A549 (cell line): ENCODE measurements at regions not wholly inside any gene's neighbourhood (a gene's known extent, or its start where the extent isn't known, plus 50 kb on each side); places are given as distances from the start of the nearest gene placed in this dataset.

Experiments
- ATAC-seq, 2 experiments: fragments of 200-7000 bp in 1 of 2; fragments of >200 bp in 1 of 2; cut with Nextera tagmentation in 1 of 2; cut with Tn5 transposase in 1 of 2; 3 replicates each; pipeline versions ENCODE4 v1.8.0 to v1.9.1; 2018 to 2020; ENCODE audit warnings: mild to moderate bottlenecking in 1 of 2, moderate library complexity in 1 of 2
- CTCF ChIA-PET: fragments of 300-600 bp; sonication (Branson Sonifier 250); formaldehyde crosslinking; extraction: SDS; loops from one replicate; lab custom pipeline; 2021; ENCODE audit warnings: antibody characterized with exemption, inconsistent platforms; lab: Yijun Ruan, JAX
- POLR2A ChIA-PET: fragments of 350-600 bp; formaldehyde crosslinking; extraction: SDS; loops from one replicate; lab custom pipeline; 2021; ENCODE audit warnings: antibody characterized with exemption, inconsistent platforms; lab: Yijun Ruan, JAX
- DNase-seq, 2 experiments: peaks; one replicate each; pipeline versions ENCODE4 v3.0.0 to v3.0.0-alpha.2; 2011 to 2016; ENCODE audit warnings: low read depth in 1 of 2, low spot score in 1 of 2
- FAIRE-seq: peaks from 2 replicates; lab custom pipeline; 2011; peaks lifted over from hg19 to GRCh38; lab: Jason Lieb, UNC
- H3K27ac ChIP-seq, 2 experiments: fragments of >200 bp; sonication (Bioruptor Twin); formaldehyde crosslinking; 3 replicates each; pipeline ENCODE4 v1.5.1; 2016 to 2017
- H3K4me1 ChIP-seq: fragments of >200 bp; sonication (Bioruptor Twin); formaldehyde crosslinking; 3 replicates; pipeline ENCODE4 v1.6.1; 2016
- H3K4me2 ChIP-seq: fragments of >200 bp; sonication (Bioruptor Twin); formaldehyde crosslinking; 3 replicates; pipeline ENCODE4 v1.6.1; 2016
- H3K4me3 ChIP-seq: fragments of >200 bp; sonication (Bioruptor Twin); formaldehyde crosslinking; 3 replicates; pipeline ENCODE4 v1.5.1; 2016
- H3K9me3 ChIP-seq: fragments of >200 bp; sonication (Bioruptor Twin); formaldehyde crosslinking; 3 replicates; pipeline ENCODE4 v1.6.1; 2016
- BHLHE40 ChIP-seq: IDR thresholded peaks from 2 replicates; pipeline ENCODE4 v1.6.1; 2012; ENCODE audit warnings: low read depth, low read length, inconsistent platforms
- CBX8 ChIP-seq: fragments of 200-600 bp; sonication (generic); IDR thresholded peaks from 2 replicates; pipeline ENCODE4 v1.6.1; 2016
- CHD4 ChIP-seq: fragments of 200-600 bp; sonication (generic); IDR thresholded peaks from 2 replicates; pipeline ENCODE4 v1.6.1; 2016; ENCODE audit warnings: antibody characterized with exemption, mild to moderate bottlenecking, borderline replicate concordance
- EHF ChIP-seq: fragments of 250-450 bp; sonication (Bioruptor Pico); IDR thresholded peaks from 2 replicates; pipeline ENCODE4 v1.5.0; 2020; ENCODE audit warnings: mild to moderate bottlenecking
- EHMT2 ChIP-seq: fragments of 200-600 bp; sonication (generic); IDR thresholded peaks from 2 replicates; pipeline ENCODE4 v1.6.1; 2016; ENCODE audit warnings: antibody characterized with exemption, low read depth, mild to moderate bottlenecking, moderate library complexity
- ESRRA ChIP-seq: fragments of 150-350 bp; IDR thresholded peaks from 2 replicates; pipeline ENCODE4 v1.6.1; 2014; ENCODE audit warnings: mild to moderate bottlenecking, low read length, borderline replicate concordance
- FOSL2 ChIP-seq, 2 experiments: fragments of 450-650 bp in 1 of 2; fragments of >200 bp in 1 of 2; sonication (Bioruptor Twin) in 1 of 2; formaldehyde crosslinking; IDR thresholded peaks; 2 replicates each; pipeline versions ENCODE4 v1.5.0 to v1.6.1; 2016 to 2020; ENCODE audit warnings: mild to moderate bottlenecking in 1 of 2, moderate library complexity in 1 of 2
- FOXS1 ChIP-seq: fragments of 250-450 bp; sonication (Bioruptor Pico); IDR thresholded peaks from 2 replicates; pipeline ENCODE4 v1.5.0; 2020; ENCODE audit warnings: mild to moderate bottlenecking, moderate library complexity
- HES2 ChIP-seq: fragments of >200 bp; sonication (Bioruptor Twin); formaldehyde crosslinking; IDR thresholded peaks from 2 replicates; pipeline ENCODE4 v1.6.1; 2016
- MAZ ChIP-seq: fragments of 150-350 bp; IDR thresholded peaks from 2 replicates; pipeline ENCODE4 v1.6.1; 2014; ENCODE audit warnings: antibody characterized with exemption, low read depth, low read length, borderline replicate concordance
- MYC ChIP-seq: IDR thresholded peaks from 2 replicates; pipeline ENCODE4 v1.6.1; 2012; ENCODE audit warnings: mild to moderate bottlenecking, inconsistent platforms, low read length, improper control_type of control experiment, borderline replicate concordance
- PBX3 ChIP-seq: IDR thresholded peaks from 2 replicates; pipeline ENCODE4 v1.6.1; 2012
- POLR2A ChIP-seq: IDR thresholded peaks from 2 replicates; pipeline ENCODE4 v1.6.1; 2012; ENCODE audit warnings: mild to moderate bottlenecking, low read length
- POLR2AphosphoS2 ChIP-seq: conservative IDR thresholded peaks from 2 replicates; pipeline ENCODE4 v1.6.1; 2012; ENCODE audit warnings: low read length, improper control_type of control experiment, inconsistent platforms
- RAD21 ChIP-seq, 2 experiments: fragments of >200 bp in 1 of 2; sonication (Bioruptor Twin) in 1 of 2; formaldehyde crosslinking in 1 of 2; IDR thresholded peaks in 1 of 2; conservative IDR thresholded peaks in 1 of 2; 2 replicates in 1 of 2; 3 replicates in 1 of 2; pipeline ENCODE4 v1.6.1; 2012 to 2018; ENCODE audit warnings: inconsistent platforms in 1 of 2
- RARB ChIP-seq: fragments of 250-450 bp; sonication (Bioruptor Pico); IDR thresholded peaks from 2 replicates; pipeline ENCODE4 v1.8.0; 2021; ENCODE audit warnings: mild to moderate bottlenecking, moderate library complexity
- REST ChIP-seq: fragments of 200-600 bp; sonication (generic); IDR thresholded peaks from 2 replicates; pipeline ENCODE4 v1.6.1; 2016; ENCODE audit warnings: antibody characterized with exemption, mild to moderate bottlenecking, moderate library complexity
- SREBF2 ChIP-seq: fragments of 450-650 bp; IDR thresholded peaks from 2 replicates; pipeline ENCODE4 v1.6.1; 2014; ENCODE audit warnings: mild to moderate bottlenecking, moderate library complexity
- ZC3H11A ChIP-seq: fragments of 450-650 bp; IDR thresholded peaks from 2 replicates; pipeline ENCODE4 v1.6.1; 2014; ENCODE audit warnings: antibody characterized with exemption, mild to moderate bottlenecking
- ZFP36 ChIP-seq: fragments of 450-650 bp; IDR thresholded peaks from 2 replicates; pipeline ENCODE4 v1.6.1; 2014; ENCODE audit warnings: borderline replicate concordance; ENCODE audit not compliant: partially characterized antibody
- ZSCAN20 ChIP-seq: fragments of 250-450 bp; sonication (Bioruptor Pico); IDR thresholded peaks from 2 replicates; pipeline ENCODE4 v1.8.0; 2022; ENCODE audit warnings: mild to moderate bottlenecking, moderate library complexity
- WGBS: methylation state at CpG from one replicate; pipeline ENCODE4 v1.1.6; 2017; ENCODE audit errors: missing lambda C conversion rate; 5-methylcytosine and 5-hydroxymethylcytosine counted together
- TF ChIP-seq, protein P1 (sequence below): IDR thresholded peaks from 2 replicates; pipeline ENCODE4 v1.6.1; 2012; ENCODE audit warnings: low read depth, borderline replicate concordance
- TF ChIP-seq, protein P2 (sequence below): fragments of 150-350 bp; IDR thresholded peaks from 2 replicates; pipeline ENCODE4 v1.6.1; 2014; ENCODE audit warnings: low read depth, mild to moderate bottlenecking, low read length
- TF ChIP-seq, protein P3 (sequence below): fragments of 250-450 bp; sonication (Bioruptor Pico); IDR thresholded peaks from 2 replicates; pipeline ENCODE4 v1.5.0; 2021; ENCODE audit warnings: mild to moderate bottlenecking, moderate library complexity, borderline replicate concordance
- TF ChIP-seq, protein P4 (sequence below): IDR thresholded peaks from 2 replicates; pipeline ENCODE4 v1.6.1; 2012

- TF ChIP-seq FOSL2 (IDR thresholded peaks at IDR 0.05) (no peak), FOSL2 (CRISPR knock-in tag; IDR thresholded peaks at IDR 0.05) (no peak), REST (no peak), RARB (CRISPR knock-in tag) (no peak), EHMT2 (no peak), ZC3H11A (no peak), MAZ (no peak), MYC (no peak), ESRRA (no peak), POLR2AphosphoS2 (no peak), SREBF2 (no peak), EHF (no peak), CBX8 (no peak)
- TF ChIP-seq, protein P1, sequence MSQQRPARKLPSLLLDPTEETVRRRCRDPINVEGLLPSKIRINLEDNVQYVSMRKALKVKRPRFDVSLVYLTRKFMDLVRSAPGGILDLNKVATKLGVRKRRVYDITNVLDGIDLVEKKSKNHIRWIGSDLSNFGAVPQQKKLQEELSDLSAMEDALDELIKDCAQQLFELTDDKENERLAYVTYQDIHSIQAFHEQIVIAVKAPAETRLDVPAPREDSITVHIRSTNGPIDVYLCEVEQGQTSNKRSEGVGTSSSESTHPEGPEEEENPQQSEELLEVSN: no peak
- TF ChIP-seq, protein P2, sequence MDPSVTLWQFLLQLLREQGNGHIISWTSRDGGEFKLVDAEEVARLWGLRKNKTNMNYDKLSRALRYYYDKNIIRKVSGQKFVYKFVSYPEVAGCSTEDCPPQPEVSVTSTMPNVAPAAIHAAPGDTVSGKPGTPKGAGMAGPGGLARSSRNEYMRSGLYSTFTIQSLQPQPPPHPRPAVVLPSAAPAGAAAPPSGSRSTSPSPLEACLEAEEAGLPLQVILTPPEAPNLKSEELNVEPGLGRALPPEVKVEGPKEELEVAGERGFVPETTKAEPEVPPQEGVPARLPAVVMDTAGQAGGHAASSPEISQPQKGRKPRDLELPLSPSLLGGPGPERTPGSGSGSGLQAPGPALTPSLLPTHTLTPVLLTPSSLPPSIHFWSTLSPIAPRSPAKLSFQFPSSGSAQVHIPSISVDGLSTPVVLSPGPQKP: no peak
- TF ChIP-seq, protein P3, sequence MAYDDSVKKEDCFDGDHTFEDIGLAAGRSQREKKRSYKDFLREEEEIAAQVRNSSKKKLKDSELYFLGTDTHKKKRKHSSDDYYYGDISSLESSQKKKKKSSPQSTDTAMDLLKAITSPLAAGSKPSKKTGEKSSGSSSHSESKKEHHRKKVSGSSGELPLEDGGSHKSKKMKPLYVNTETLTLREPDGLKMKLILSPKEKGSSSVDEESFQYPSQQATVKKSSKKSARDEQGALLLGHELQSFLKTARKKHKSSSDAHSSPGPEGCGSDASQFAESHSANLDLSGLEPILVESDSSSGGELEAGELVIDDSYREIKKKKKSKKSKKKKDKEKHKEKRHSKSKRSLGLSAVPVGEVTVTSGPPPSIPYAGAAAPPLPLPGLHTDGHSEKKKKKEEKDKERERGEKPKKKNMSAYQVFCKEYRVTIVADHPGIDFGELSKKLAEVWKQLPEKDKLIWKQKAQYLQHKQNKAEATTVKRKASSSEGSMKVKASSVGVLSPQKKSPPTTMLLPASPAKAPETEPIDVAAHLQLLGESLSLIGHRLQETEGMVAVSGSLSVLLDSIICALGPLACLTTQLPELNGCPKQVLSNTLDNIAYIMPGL (CRISPR knock-in tag): no peak
- ATAC-seq (no peak), DNase-seq (no peak), FAIRE-seq (no peak)
- Histone ChIP-seq H3K9me3 (no peaks in the 10 kb centered on the region), H3K27ac (no peak overlapping the region), H3K4me2 (no peak overlapping the region), H3K4me1 (no peaks in the 10 kb centered on the region), H3K4me3 (no peak overlapping the region)
- WGBS: 44% methylated on average over 4 of the region's 5 CpGs
- POLR2A ChIA-PET: no interaction called here
- CTCF ChIA-PET: no interaction called here
These were observed 2252.9 kb upstream of the AGA start for GRCh38 chr4:179695175-179695574.

DNA sequence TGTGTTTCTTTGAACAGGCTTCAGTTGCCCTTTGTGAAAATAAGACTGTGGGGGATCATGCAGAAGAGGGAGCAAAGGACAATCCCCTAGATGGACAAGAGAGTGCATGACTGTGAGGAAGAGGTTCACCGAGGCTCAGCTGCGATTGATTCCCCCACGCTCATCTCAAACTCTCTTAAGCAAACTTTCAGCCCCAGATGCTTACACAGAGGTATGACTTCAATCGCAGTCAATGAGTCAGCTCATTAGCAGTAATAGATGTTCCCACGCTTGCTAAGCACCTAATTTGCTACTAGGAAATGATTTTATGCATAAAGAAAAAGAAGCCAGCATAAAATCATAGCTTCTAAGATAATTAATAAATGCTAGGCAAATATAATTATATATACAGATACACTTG lies 2256.1 kb upstream of the AGA start:
- Histone ChIP-seq H3K4me2 (no peak overlapping the region), H3K9me3 (no peaks in the 10 kb centered on the region), H3K4me3 (no peak overlapping the region), H3K4me1 (no peaks in the 10 kb centered on the region), H3K27ac (no peak overlapping the region)
- CTCF ChIA-PET: no interaction called here
- no peak for TF ChIP-seq BHLHE40
- TF ChIP-seq ZFP36: no peak
- TF ChIP-seq CHD4: no peak
- TF ChIP-seq, protein P4, sequence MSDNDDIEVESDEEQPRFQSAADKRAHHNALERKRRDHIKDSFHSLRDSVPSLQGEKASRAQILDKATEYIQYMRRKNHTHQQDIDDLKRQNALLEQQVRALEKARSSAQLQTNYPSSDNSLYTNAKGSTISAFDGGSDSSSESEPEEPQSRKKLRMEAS: no peak
- no peak for TF ChIP-seq RARB (CRISPR knock-in tag)
- no peak for TF ChIP-seq ZSCAN20 (CRISPR knock-in tag)
- TF ChIP-seq FOXS1 (CRISPR knock-in tag): no peak
- TF ChIP-seq SREBF2: no peak
- no peak for TF ChIP-seq MYC
- TF ChIP-seq HES2: no peak
- no peak for TF ChIP-seq RAD21 (conservative IDR thresholded peaks at IDR 0.05 in 1 of 2, IDR thresholded peaks at IDR 0.05 in 1 of 2)
- no peak for TF ChIP-seq PBX3
- TF ChIP-seq MAZ: no peak
- TF ChIP-seq POLR2A: no peak
- POLR2A ChIA-PET: no interaction called here
- WGBS: 10% methylated on average over 5 of the region's 5 CpGs
- FAIRE-seq (no peak), ATAC-seq (no peak), DNase-seq (no peak)
